ENCODE measurements at regions not wholly inside any gene's neighbourhood (a gene's known extent, or its start where the extent isn't known, plus 50 kb on each side); places are given as distances from the start of the nearest gene placed in this dataset.

GRCh38 chr1:234864116-234864515, 254.1 kb upstream of the IRF2BP2 start:
- Histone ChIP-seq H3K9me3 (ENCODE audit: control insufficient read depth, insufficient read depth, low read depth, low read length) (no peaks in the 10 kb centered on the region), H3K4me1 (ENCODE audit: control insufficient read depth, insufficient read depth, low read length) (no peaks in the 10 kb centered on the region), H3K36me3 (ENCODE audit: control insufficient read depth in 2 of 2, insufficient read depth in 1 of 2, low read length in 2 of 2) (no peaks in the 10 kb centered on the region), H3K27ac (ENCODE audit: extremely low read depth, low read depth, low read length) (no peak overlapping the region), H3K4me3 (ENCODE audit: low read depth, low read length) (no peak overlapping the region)
- TF ChIP-seq ZBTB1 (tag by site-specific recombination; IDR thresholded peaks at IDR 0.05) (no peak), ZNF624 (tag by site-specific recombination; IDR thresholded peaks at IDR 0.05) (no peak), ATF2 (tag by site-specific recombination; IDR thresholded peaks at IDR 0.05; ENCODE audit: low read depth) (no peak), ZNF311 (tag by site-specific recombination; IDR thresholded peaks at IDR 0.05; ENCODE audit: borderline replicate concordance) (no peak), ZBTB49 (tag by site-specific recombination; IDR thresholded peaks at IDR 0.05; ENCODE audit: low read depth) (no peak)
- CTCF ChIA-PET: interaction anchor here (1.0 kb wide), 1 partner anchor 40 kb away, joined by 3 read pairs; no protein-coding TSS in a partner anchor
- POLR2A ChIA-PET: interaction anchor here (0.6 kb wide), 1 partner anchor 296 kb away, joined by 3 read pairs; no protein-coding TSS in a partner anchor

- Histone ChIP-seq H3K27ac (ENCODE audit: extremely low read depth, low read depth, low read length) (no peak overlapping the region), H3K36me3 (ENCODE audit: control insufficient read depth in 2 of 2, insufficient read depth in 1 of 2, low read length in 2 of 2) (no peaks in the 10 kb centered on the region), H3K4me3 (ENCODE audit: low read depth, low read length) (no peak overlapping the region), H3K9me3 (ENCODE audit: control insufficient read depth, insufficient read depth, low read depth, low read length) (no peaks in the 10 kb centered on the region), H3K4me1 (ENCODE audit: control insufficient read depth, insufficient read depth, low read length) (no peaks in the 10 kb centered on the region)
- ChIA-PET POLR2A (no interaction called here), CTCF (interaction anchor here (1.0 kb wide), 1 partner anchor 39 kb away, joined by 3 read pairs; no protein-coding TSS in a partner anchor)
- TF ChIP-seq ZBTB44 (tag by site-specific recombination; IDR thresholded peaks at IDR 0.05) (no peak), ZNF280D (tag by site-specific recombination; IDR thresholded peaks at IDR 0.05) (no peak), ZNF184 (tag by site-specific recombination; IDR thresholded peaks at IDR 0.05) (no peak)
These were observed 253.6 kb upstream of the IRF2BP2 start for GRCh38 chr1:234863551-234863971.

GRCh38 chr1:234862944-234863515, 253.1 kb upstream of the IRF2BP2 start:
- ChIA-PET POLR2A (no interaction called here), CTCF (interaction anchor here (0.5 to 1.0 kb wide), 2 partner anchors 38 to 320 kb away, joined by 3 read pairs; no protein-coding TSS in a partner anchor)
- Histone ChIP-seq H3K27ac (ENCODE audit: extremely low read depth, low read depth, low read length) (no peak overlapping the region), H3K4me1 (ENCODE audit: control insufficient read depth, insufficient read depth, low read length) (no peaks in the 10 kb centered on the region), H3K36me3 (ENCODE audit: control insufficient read depth in 2 of 2, insufficient read depth in 1 of 2, low read length in 2 of 2) (no peaks in the 10 kb centered on the region), H3K4me3 (ENCODE audit: low read depth, low read length) (no peak overlapping the region), H3K9me3 (ENCODE audit: control insufficient read depth, insufficient read depth, low read depth, low read length) (no peaks in the 10 kb centered on the region)
- no peak for TF ChIP-seq ZNF639 (tag by site-specific recombination; IDR thresholded peaks at IDR 0.05)
- no peak for TF ChIP-seq PRDM2 (tag by site-specific recombination; IDR thresholded peaks at IDR 0.05; ENCODE audit: borderline replicate concordance)
- TF ChIP-seq ZFHX2 (tag by site-specific recombination; conservative IDR thresholded peaks at IDR 0.05): no peak
- TF ChIP-seq ZNF785 (tag by site-specific recombination; IDR thresholded peaks at IDR 0.05): no peak
- TF ChIP-seq ZBTB7A (tag by site-specific recombination; IDR thresholded peaks at IDR 0.05; ENCODE audit: low read depth): no peak

All from HEK293 (cell line).